Ishikawa (cell line): ENCODE measurements at regions not wholly inside any gene's neighbourhood (a gene's known extent, or its start where the extent isn't known, plus 50 kb on each side); places are given as distances from the start of the nearest gene placed in this dataset.

Experiments
- EP300 ChIP-seq: IDR thresholded peaks from 2 replicates; pipeline ENCODE4 v1.6.1; 2012; ENCODE audit warnings: borderline replicate concordance
- RAD21 ChIP-seq: IDR thresholded peaks from 2 replicates; pipeline ENCODE4 v1.6.1; 2012; ENCODE audit warnings: low read depth
- REST ChIP-seq: IDR thresholded peaks from 2 replicates; pipeline ENCODE4 v1.6.1; 2012; ENCODE audit warnings: low read depth, mild to moderate bottlenecking
- TEAD4 ChIP-seq: IDR thresholded peaks from 2 replicates; pipeline ENCODE4 v1.6.1; 2012
- USF1 ChIP-seq: IDR thresholded peaks from 2 replicates; pipeline ENCODE4 v1.6.1; 2012

- TF ChIP-seq RAD21 (no peak), TEAD4 (no peak), EP300 (no peak), REST (no peak), USF1 (no peak)
Observed at GRCh38 chr5:166373817-166374216, 1917.6 kb upstream of the WWC1 start.
